NT2/D1 (cell line): ENCODE measurements at regions not wholly inside any gene's neighbourhood (a gene's known extent, or its start where the extent isn't known, plus 50 kb on each side); places are given as distances from the start of the nearest gene placed in this dataset.

Experiments used
- YY1 ChIP-seq: IDR thresholded peaks from 2 replicates; pipeline ENCODE4 v1.6.1; 2011; ENCODE audit not compliant: insufficient read length, insufficient read depth
- ZNF274 ChIP-seq: IDR thresholded peaks from 2 replicates; pipeline ENCODE4 v1.6.1; 2011; ENCODE audit warnings: mild to moderate bottlenecking, low read depth, low read length

DNA sequence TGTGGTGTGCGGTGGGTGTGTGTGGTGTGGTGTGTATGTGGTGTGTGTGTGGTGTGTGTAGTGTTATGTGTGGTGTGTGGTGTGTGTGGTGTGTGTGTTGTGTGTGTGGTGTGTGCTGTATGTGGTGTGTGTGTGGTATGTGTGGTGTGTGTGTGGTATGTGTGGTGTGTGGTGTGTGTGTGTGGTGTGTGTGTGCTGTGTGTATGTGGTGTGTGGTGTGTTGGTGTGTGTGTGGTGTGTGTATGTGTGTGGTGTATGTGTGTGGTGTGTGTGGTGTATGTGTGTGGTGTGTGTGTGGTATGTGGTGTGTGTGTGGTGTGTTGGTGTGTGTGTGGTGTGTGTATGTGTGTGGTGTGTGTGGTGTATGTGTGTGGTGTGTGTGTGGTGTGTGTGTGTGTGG is 144.3 kb downstream of the HSD17B3 start:
- TF ChIP-seq YY1 (no peak), ZNF274 (no peak)
